Neural cell (in vitro differentiated cells): ENCODE measurements at regions not wholly inside any gene's neighbourhood (a gene's known extent, or its start where the extent isn't known, plus 50 kb on each side); places are given as distances from the start of the nearest gene placed in this dataset.

ENCODE experiments used
- EP300 ChIP-seq: fragments of 450-650 bp; conservative IDR thresholded peaks from 2 replicates; pipeline ENCODE4 v1.6.1; 2014; ENCODE audit warnings: antibody characterized with exemption, mild to moderate bottlenecking, moderate library complexity; ENCODE audit not compliant: poor library complexity, severe bottlenecking
- EZH2 ChIP-seq: fragments of 200-600, 300-800 bp; shearing (Covaris generic), sonication (generic); IDR thresholded peaks from 2 replicates; pipeline ENCODE4 v1.6.1; 2014; ENCODE audit warnings: antibody characterized with exemption, low read length, borderline replicate concordance, mild to moderate bottlenecking; ENCODE audit not compliant: insufficient read depth, poor library complexity, severe bottlenecking
- MXI1 ChIP-seq: fragments of 450-650 bp; conservative IDR thresholded peaks from 2 replicates; pipeline ENCODE4 v1.6.1; 2014; ENCODE audit warnings: antibody characterized with exemption, mild to moderate bottlenecking; ENCODE audit not compliant: poor library complexity, severe bottlenecking
- POLR2AphosphoS5 ChIP-seq: IDR thresholded peaks from 2 replicates; pipeline ENCODE4 v1.6.1; 2012
- RAD21 ChIP-seq: fragments of 450-650 bp; conservative IDR thresholded peaks from 2 replicates; pipeline ENCODE4 v1.6.1; 2014; ENCODE audit warnings: antibody characterized with exemption, mild to moderate bottlenecking, moderate library complexity
- TAF1 ChIP-seq: IDR thresholded peaks from 2 replicates; pipeline ENCODE4 v1.6.1; 2012; ENCODE audit warnings: low read depth
- TF ChIP-seq, protein P1 (sequence below): fragments of 450-650 bp; IDR thresholded peaks from 2 replicates; pipeline ENCODE4 v1.5.1; 2014; ENCODE audit warnings: antibody characterized with exemption, mild to moderate bottlenecking, moderate library complexity; ENCODE audit not compliant: poor library complexity, severe bottlenecking
- TF ChIP-seq, protein P2 (sequence below): IDR thresholded peaks from 2 replicates; pipeline ENCODE4 v1.6.1; 2012; ENCODE audit warnings: borderline replicate concordance

DNA sequence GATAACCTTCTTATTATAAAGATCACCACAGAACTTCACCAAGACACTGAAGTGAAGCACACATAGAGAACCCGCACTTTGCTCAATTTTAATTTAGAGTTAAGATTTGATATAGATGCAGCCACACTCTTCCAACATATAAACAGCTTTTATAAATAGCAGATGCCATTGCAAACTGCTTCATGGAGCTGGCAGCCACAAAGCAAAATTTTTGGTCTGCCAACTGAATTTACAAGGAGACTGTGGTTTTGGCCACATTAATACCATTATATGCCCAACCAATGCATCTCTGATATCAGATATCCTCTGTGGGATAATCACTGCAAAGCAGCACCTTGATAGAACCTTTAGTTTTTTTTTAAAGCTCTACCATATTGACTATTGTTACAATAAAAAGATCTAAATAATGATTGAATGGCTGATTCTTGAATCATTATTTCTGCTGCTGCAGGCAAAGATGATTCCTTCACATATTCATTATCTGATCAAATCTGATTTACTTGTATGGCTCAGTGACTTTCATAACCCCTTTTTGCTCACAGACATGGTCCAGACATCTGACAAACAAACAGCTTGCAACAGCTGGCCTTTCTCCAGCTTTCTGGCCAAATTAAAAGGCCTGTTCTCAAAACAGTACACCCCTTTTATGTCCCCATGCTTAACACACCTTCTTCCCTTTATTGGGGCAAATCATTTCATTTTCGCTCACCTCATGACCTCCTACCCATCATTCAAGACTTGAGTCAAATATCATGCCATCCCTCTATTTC, 88.4 kb downstream of the METTL4 start:
- TF ChIP-seq POLR2AphosphoS5 (no peak), EZH2 (no peak), EP300 (no peak), RAD21 (no peak), TAF1 (no peak), MXI1 (no peak)
- TF ChIP-seq, protein P1, sequence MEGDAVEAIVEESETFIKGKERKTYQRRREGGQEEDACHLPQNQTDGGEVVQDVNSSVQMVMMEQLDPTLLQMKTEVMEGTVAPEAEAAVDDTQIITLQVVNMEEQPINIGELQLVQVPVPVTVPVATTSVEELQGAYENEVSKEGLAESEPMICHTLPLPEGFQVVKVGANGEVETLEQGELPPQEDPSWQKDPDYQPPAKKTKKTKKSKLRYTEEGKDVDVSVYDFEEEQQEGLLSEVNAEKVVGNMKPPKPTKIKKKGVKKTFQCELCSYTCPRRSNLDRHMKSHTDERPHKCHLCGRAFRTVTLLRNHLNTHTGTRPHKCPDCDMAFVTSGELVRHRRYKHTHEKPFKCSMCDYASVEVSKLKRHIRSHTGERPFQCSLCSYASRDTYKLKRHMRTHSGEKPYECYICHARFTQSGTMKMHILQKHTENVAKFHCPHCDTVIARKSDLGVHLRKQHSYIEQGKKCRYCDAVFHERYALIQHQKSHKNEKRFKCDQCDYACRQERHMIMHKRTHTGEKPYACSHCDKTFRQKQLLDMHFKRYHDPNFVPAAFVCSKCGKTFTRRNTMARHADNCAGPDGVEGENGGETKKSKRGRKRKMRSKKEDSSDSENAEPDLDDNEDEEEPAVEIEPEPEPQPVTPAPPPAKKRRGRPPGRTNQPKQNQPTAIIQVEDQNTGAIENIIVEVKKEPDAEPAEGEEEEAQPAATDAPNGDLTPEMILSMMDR: no peak
- TF ChIP-seq, protein P2, sequence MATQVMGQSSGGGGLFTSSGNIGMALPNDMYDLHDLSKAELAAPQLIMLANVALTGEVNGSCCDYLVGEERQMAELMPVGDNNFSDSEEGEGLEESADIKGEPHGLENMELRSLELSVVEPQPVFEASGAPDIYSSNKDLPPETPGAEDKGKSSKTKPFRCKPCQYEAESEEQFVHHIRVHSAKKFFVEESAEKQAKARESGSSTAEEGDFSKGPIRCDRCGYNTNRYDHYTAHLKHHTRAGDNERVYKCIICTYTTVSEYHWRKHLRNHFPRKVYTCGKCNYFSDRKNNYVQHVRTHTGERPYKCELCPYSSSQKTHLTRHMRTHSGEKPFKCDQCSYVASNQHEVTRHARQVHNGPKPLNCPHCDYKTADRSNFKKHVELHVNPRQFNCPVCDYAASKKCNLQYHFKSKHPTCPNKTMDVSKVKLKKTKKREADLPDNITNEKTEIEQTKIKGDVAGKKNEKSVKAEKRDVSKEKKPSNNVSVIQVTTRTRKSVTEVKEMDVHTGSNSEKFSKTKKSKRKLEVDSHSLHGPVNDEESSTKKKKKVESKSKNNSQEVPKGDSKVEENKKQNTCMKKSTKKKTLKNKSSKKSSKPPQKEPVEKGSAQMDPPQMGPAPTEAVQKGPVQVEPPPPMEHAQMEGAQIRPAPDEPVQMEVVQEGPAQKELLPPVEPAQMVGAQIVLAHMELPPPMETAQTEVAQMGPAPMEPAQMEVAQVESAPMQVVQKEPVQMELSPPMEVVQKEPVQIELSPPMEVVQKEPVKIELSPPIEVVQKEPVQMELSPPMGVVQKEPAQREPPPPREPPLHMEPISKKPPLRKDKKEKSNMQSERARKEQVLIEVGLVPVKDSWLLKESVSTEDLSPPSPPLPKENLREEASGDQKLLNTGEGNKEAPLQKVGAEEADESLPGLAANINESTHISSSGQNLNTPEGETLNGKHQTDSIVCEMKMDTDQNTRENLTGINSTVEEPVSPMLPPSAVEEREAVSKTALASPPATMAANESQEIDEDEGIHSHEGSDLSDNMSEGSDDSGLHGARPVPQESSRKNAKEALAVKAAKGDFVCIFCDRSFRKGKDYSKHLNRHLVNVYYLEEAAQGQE: no peak
